Pancreas (tissue), 10 donors: ENCODE measurements at regions not wholly inside any gene's neighbourhood (a gene's known extent, or its start where the extent isn't known, plus 50 kb on each side); places are given as distances from the start of the nearest gene placed in this dataset.

Experiments used
- ATAC-seq, 4 donors: fragments of 200-7000 bp; cut with Tn5 transposase; one replicate each; pipeline versions ENCODE4 v1.8.0 to v1.9.1; 2020; ENCODE audit warnings: mild to moderate bottlenecking in 4 of 4, moderate library complexity in 4 of 4
- DNase-seq, 6 donors: peaks; one replicate each; pipeline ENCODE4 v3.0.0-alpha.2; 2020
- FAIRE-seq: peaks from 2 replicates; lab custom pipeline; 2012; peaks lifted over from hg19 to GRCh38; lab: Jason Lieb, UNC
- H3K27ac ChIP-seq, 4 donors: fragments of 200-600 bp; sonication (generic); 1 replicate in 3 of 4; 2 replicates in 1 of 4; pipeline versions ENCODE4 v1.5.0 to v1.8.0; 2020
- H3K27me3 ChIP-seq, 4 donors: fragments of 200-600 bp; one replicate each; pipeline ENCODE4 v1.8.0; 2021
- H3K36me3 ChIP-seq, 3 donors: fragments of 200-600 bp; sonication (generic) in 1 of 3; one replicate each; pipeline versions ENCODE4 v1.5.0 to v1.8.0; 2020 to 2021
- H3K4me1 ChIP-seq, 3 donors: fragments of 200-600 bp; one replicate each; pipeline ENCODE4 v1.8.0; 2021
- H3K4me3 ChIP-seq, 4 donors: fragments of 200-600 bp; sonication (generic) in 2 of 4; one replicate each; pipeline versions ENCODE4 v1.5.0 to v1.8.0; 2020 to 2021
- H3K9me3 ChIP-seq, 4 donors: fragments of 200-600 bp; one replicate each; pipeline ENCODE4 v1.8.0; 2021
- WGBS, 2 donors: extraction: QIAGEN DNeasy Blood & Tissue Kit; methylation state at CpG; one replicate each; pipeline ENCODE4 v1.1.7; 2013; 5-methylcytosine and 5-hydroxymethylcytosine counted together
- intact Hi-C, 3 donors: fragments of 100-400 bp; cut with DNase I; formaldehyde crosslinking; loops; one replicate each; pipeline versions ENCODE4 v1.11.1 to v1.14.2; 2022
- TF ChIP-seq, protein P1 (sequence below), 4 donors: fragments of 200-600 bp; sonication (generic) in 3 of 4; IDR thresholded peaks; one replicate each; pipeline versions ENCODE4 v1.5.0 to v1.8.0; 2021; ENCODE audit warnings: antibody characterized with exemption in 4 of 4
- donor health status: healthy with polysubstance abuse.
- donor health status: DM: no; HTN: no; CAD: no; lungs with moderate emphysema.
- donor health status: DM: no; HTN: no; CAD: no.
- donor health status: control.
- donor health status: control.
- donor health status: Bipolar disorder and iron deficiency.
- donor health status: DM: yes; HTN: yes; CAD: no.
- donor health status: DM: no; HTN: no; CAD: no.
- donor health status: DM: no; HTN: no; CAD: no.
- donor health status: DM: yes; HTN: yes; CAD: no.

DNA sequence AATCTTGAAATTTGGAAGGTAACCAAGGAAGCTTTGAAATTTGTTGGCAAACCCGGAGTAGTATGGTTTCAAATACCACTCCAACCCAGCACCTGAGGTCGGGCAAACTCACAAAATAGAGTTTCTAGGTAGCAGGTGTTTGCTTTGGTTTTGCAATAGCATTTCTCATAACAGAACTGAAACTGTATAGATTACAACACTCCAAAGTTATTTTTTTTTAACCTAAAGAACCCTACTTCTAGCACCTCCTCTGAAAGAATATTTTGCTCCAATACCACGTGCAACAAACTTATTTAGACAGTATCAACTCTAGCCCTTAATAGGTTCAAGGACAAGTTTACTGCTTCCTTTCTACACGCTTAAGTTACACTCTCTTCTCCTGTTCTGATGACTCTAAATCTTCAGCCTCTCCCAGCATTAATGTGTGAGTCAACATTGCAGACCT is 178.5 kb upstream of the FMN2 start:
- Histone ChIP-seq H3K9me3 (no peaks in the 10 kb centered on the region), H3K27me3 (no peaks in the 10 kb centered on the region), H3K27ac (no peak overlapping the region), H3K4me1 (no peaks in the 10 kb centered on the region), H3K36me3 (peaks cover 0 to 9% (median 0%) of the 10 kb centered on the region in 3 donors), H3K4me3 (no peak overlapping the region)
- ATAC-seq (no peak), DNase-seq (no peak), FAIRE-seq (no peak)
- WGBS, 2 donors = 79 to 84% methylated on average over 4 of the region's 4 CpGs
- intact Hi-C loops = no loop called here
- TF ChIP-seq, protein P1, sequence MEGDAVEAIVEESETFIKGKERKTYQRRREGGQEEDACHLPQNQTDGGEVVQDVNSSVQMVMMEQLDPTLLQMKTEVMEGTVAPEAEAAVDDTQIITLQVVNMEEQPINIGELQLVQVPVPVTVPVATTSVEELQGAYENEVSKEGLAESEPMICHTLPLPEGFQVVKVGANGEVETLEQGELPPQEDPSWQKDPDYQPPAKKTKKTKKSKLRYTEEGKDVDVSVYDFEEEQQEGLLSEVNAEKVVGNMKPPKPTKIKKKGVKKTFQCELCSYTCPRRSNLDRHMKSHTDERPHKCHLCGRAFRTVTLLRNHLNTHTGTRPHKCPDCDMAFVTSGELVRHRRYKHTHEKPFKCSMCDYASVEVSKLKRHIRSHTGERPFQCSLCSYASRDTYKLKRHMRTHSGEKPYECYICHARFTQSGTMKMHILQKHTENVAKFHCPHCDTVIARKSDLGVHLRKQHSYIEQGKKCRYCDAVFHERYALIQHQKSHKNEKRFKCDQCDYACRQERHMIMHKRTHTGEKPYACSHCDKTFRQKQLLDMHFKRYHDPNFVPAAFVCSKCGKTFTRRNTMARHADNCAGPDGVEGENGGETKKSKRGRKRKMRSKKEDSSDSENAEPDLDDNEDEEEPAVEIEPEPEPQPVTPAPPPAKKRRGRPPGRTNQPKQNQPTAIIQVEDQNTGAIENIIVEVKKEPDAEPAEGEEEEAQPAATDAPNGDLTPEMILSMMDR (IDR thresholded peaks at IDR 0.05) = no peak

DNA sequence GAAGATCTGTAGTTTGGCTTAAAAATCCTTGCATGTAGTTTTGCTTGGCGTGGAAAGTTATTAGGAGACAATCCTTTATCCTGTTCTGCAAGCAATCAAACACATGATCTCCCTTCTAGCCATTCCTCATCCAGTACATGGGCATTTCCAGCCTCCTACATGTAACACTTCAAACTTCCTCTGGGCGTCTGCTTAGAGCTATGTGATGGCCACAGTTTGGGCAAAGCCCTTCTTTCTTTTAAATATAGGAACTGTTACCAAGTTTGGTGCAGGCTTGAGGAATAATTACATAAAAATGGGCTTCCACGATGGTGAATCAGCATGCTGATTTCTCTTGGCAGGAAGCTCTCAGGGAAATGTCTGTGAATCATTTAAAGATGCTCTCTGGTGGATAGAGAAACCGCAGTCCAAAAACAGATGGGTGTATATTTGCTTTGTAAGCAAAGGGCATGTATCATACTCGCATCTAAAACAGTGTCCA is 176.9 kb upstream of the FMN2 start:
- TF ChIP-seq, protein P1 (IDR thresholded peaks at IDR 0.05) = no peak
- Histone ChIP-seq H3K27me3 (no peaks in the 10 kb centered on the region), H3K4me1 (no peaks in the 10 kb centered on the region), H3K36me3 (no peaks in the 10 kb centered on the region), H3K4me3 (no peak overlapping the region), H3K27ac (no peak overlapping the region), H3K9me3 (no peaks in the 10 kb centered on the region)
- intact Hi-C loops = no loop called here
- DNase-seq (no peak), FAIRE-seq (no peak), ATAC-seq (peak in 3 of 4 donors; percentile 23 to 46 (median 30))
- WGBS, 2 donors = 63 to 66% methylated on average over 5 of the region's 5 CpGs

DNA sequence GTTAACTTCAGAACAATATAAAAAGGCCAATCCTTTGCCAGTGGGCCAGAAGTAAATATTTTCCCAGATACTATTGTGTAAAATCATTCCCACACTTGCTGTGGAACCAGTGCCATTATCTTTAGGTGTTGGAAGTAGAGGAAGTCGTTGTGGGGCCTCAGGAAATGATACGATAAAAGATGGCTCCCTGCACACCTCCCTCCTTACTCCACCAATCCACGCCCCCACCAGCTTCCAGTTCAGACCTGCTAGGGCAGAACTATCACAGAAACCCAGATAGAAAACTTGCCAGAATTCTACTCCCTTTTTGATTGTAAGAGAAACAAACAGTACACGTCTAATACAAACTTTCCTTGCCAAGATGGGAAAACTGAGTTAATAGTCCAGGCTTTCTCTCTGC is 173.0 kb upstream of the FMN2 start:
- 25 to 33% methylated on average over 4 of the region's 4 CpGs for WGBS, 2 donors
- Histone ChIP-seq H3K4me1 (no peaks in the 10 kb centered on the region), H3K4me3 (no peak overlapping the region), H3K27me3 (no peaks in the 10 kb centered on the region), H3K36me3 (no peaks in the 10 kb centered on the region), H3K9me3 (no peaks in the 10 kb centered on the region), H3K27ac (no peak overlapping the region)
- intact Hi-C loops = no loop called here
- DNase-seq (no peak), ATAC-seq (peak in 3 of 4 donors; percentile 24 to 62 (median 40)), FAIRE-seq (no peak)
- TF ChIP-seq, protein P1 (IDR thresholded peaks at IDR 0.05) = no peak

DNA sequence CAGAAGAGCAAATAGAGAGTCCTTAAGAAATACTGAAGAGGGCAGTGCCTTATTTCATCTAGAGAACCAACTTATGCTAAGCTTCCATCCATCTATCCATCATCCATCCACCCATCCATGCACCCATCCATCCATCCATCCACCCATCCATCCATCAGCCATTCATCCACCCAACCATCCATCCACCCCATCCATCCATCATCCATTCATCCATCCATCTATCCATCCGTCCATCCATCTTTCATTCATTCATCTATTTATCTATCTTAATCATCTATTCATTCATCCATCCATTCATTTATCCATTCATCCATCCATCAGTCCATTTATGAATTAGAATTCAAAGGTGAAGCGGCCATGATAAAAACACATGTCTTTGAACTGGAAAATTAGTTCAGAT is 171.5 kb upstream of the FMN2 start:
- Histone ChIP-seq H3K36me3 (no peaks in the 10 kb centered on the region), H3K27me3 (no peaks in the 10 kb centered on the region), H3K9me3 (no peaks in the 10 kb centered on the region), H3K4me3 (no peak overlapping the region), H3K27ac (no peak overlapping the region), H3K4me1 (no peaks in the 10 kb centered on the region)
- 73 to 74% methylated on average over 2 of the region's 2 CpGs for WGBS, 2 donors
- intact Hi-C loops = no loop called here
- no peak for DNase-seq
- no peak for FAIRE-seq
- no peak for ATAC-seq
- TF ChIP-seq, protein P1 (IDR thresholded peaks at IDR 0.05) = no peak

DNA sequence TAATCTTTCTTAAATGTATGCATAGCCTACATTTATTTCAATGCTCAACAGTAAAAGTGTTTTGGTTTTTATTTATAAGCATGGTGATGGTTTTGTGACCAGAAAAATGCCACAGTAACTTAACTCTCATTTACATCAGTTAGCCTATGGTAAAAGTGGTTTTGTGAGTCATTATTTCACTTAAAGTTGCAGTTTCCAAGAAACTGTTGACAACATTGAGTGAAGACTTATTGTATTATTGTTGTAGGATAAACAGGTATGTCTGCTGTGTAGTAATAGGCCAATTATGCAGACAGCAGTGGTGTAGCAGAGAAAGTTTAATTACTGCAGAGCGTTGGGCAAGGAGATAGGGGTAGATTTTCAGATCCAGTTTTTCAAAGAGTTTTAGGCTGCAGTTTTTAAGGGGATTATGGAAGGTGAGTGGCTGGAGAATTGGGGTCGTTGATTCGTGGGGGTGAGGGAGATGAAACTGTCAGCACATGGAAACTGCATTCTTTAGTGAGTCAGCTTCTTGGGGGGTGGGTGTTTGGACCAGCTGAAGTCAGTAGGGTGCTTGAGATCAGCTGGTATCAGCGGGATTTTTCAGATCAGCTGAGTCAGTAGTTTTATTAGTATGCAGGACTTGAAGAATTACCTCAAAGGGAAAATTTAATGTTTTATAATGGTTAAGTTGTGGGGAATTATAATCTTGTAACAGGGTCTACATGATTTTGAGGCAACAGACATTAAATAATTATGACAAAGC is 168.7 kb upstream of the FMN2 start:
- no peaks in the 10 kb centered on the region for H3K9me3 ChIP-seq
- no peak for FAIRE-seq
- H3K4me1 ChIP-seq = no peaks in the 10 kb centered on the region
- H3K4me3 ChIP-seq = no peak overlapping the region
- no peak overlapping the region for H3K27ac ChIP-seq
- no peaks in the 10 kb centered on the region for H3K36me3 ChIP-seq
- no peaks in the 10 kb centered on the region for H3K27me3 ChIP-seq
- intact Hi-C loops = no loop called here
- DNase-seq = no peak
- WGBS, 2 donors = 65 to 68% methylated on average over 4 of the region's 4 CpGs
- TF ChIP-seq, protein P1 (IDR thresholded peaks at IDR 0.05) = no peak
- ATAC-seq = no peak
